SK-N-SH (cell line): ENCODE measurements at regions not wholly inside any gene's neighbourhood (a gene's known extent, or its start where the extent isn't known, plus 50 kb on each side); places are given as distances from the start of the nearest gene placed in this dataset.

Experiments
- CTCF ChIP-seq: fragments of 200-600 bp; sonication (generic); IDR thresholded peaks from 2 replicates; pipeline ENCODE4 v1.6.1; 2017; ENCODE audit warnings: antibody characterized with exemption, mild to moderate bottlenecking, moderate library complexity
- EP300 ChIP-seq, 2 experiments: IDR thresholded peaks; 2 replicates each; pipeline versions ENCODE4 v1.4.0 to v1.6.1; 2012; ENCODE audit warnings: borderline replicate concordance in 1 of 2, low read depth in 1 of 2, low read length in 1 of 2
- EZH2phosphoT487 ChIP-seq: fragments of 200-600 bp; sonication (generic); IDR thresholded peaks from 2 replicates; pipeline ENCODE4 v1.6.1; 2017; ENCODE audit warnings: low read depth, mixed run types, mild to moderate bottlenecking, antibody characterized with exemption, moderate library complexity, borderline replicate concordance
- FOXJ3 ChIP-seq: sonication (generic); formaldehyde crosslinking; IDR thresholded peaks from 2 replicates; pipeline ENCODE4 v1.5.1; 2020; ENCODE audit warnings: mild to moderate bottlenecking, missing genetic modification reagents
- GATA2 ChIP-seq: sonication (generic); formaldehyde crosslinking; IDR thresholded peaks from 2 replicates; pipeline ENCODE4 v1.5.0; 2020; ENCODE audit warnings: mild to moderate bottlenecking, missing genetic modification reagents
- MAX ChIP-seq: IDR thresholded peaks from 2 replicates; pipeline ENCODE4 v1.4.0; 2012; ENCODE audit warnings: low read depth
- MXI1 ChIP-seq: IDR thresholded peaks from 2 replicates; pipeline ENCODE4 v1.6.1; 2012; ENCODE audit warnings: mild to moderate bottlenecking, low read depth, low read length, improper control_type of control experiment
- NRF1 ChIP-seq: IDR thresholded peaks from 2 replicates; pipeline ENCODE4 v1.6.1; 2012; ENCODE audit warnings: low read depth, mild to moderate bottlenecking, low read length
- POLR2AphosphoS5 ChIP-seq: IDR thresholded peaks from 2 replicates; pipeline ENCODE4 v1.6.1; 2012; ENCODE audit warnings: low read depth, low read length
- RAD21 ChIP-seq: IDR thresholded peaks from 2 replicates; pipeline ENCODE4 v1.6.1; 2012; ENCODE audit warnings: mild to moderate bottlenecking, low read length
- SIN3A ChIP-seq: IDR thresholded peaks from 2 replicates; pipeline ENCODE4 v1.6.1; 2012; ENCODE audit warnings: low read depth, mild to moderate bottlenecking, low read length, moderate library complexity, borderline replicate concordance
- SMC3 ChIP-seq: IDR thresholded peaks from 2 replicates; pipeline ENCODE4 v1.6.1; 2012; ENCODE audit warnings: low read depth, low read length, improper control_type of control experiment
- USF1 ChIP-seq: IDR thresholded peaks from 2 replicates; pipeline ENCODE4 v1.4.0; 2012; ENCODE audit warnings: low read depth, borderline replicate concordance
- TF ChIP-seq, protein P1 (sequence below): IDR thresholded peaks from 2 replicates; pipeline ENCODE4 v1.6.1; 2012; ENCODE audit warnings: mild to moderate bottlenecking, low read depth, low read length, moderate library complexity

GRCh38 chr19:28884786-28885476, 328.0 kb downstream of the UQCRFS1 start:
- no peak for TF ChIP-seq EZH2phosphoT487
- TF ChIP-seq USF1 = no peak
- no peak for TF ChIP-seq CTCF
- TF ChIP-seq MXI1 = no peak
- no peak for TF ChIP-seq EP300 (IDR thresholded peaks at IDR 0.05; ENCODE audit: borderline replicate concordance in 1 of 2, low read depth in 1 of 2, low read length in 1 of 2)
- TF ChIP-seq GATA2 (CRISPR knock-in tag) = no peak
- no peak for TF ChIP-seq POLR2AphosphoS5
- TF ChIP-seq, protein P1, sequence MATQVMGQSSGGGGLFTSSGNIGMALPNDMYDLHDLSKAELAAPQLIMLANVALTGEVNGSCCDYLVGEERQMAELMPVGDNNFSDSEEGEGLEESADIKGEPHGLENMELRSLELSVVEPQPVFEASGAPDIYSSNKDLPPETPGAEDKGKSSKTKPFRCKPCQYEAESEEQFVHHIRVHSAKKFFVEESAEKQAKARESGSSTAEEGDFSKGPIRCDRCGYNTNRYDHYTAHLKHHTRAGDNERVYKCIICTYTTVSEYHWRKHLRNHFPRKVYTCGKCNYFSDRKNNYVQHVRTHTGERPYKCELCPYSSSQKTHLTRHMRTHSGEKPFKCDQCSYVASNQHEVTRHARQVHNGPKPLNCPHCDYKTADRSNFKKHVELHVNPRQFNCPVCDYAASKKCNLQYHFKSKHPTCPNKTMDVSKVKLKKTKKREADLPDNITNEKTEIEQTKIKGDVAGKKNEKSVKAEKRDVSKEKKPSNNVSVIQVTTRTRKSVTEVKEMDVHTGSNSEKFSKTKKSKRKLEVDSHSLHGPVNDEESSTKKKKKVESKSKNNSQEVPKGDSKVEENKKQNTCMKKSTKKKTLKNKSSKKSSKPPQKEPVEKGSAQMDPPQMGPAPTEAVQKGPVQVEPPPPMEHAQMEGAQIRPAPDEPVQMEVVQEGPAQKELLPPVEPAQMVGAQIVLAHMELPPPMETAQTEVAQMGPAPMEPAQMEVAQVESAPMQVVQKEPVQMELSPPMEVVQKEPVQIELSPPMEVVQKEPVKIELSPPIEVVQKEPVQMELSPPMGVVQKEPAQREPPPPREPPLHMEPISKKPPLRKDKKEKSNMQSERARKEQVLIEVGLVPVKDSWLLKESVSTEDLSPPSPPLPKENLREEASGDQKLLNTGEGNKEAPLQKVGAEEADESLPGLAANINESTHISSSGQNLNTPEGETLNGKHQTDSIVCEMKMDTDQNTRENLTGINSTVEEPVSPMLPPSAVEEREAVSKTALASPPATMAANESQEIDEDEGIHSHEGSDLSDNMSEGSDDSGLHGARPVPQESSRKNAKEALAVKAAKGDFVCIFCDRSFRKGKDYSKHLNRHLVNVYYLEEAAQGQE = no peak
- no peak for TF ChIP-seq MAX
- no peak for TF ChIP-seq SIN3A
- no peak for TF ChIP-seq FOXJ3
- no peak for TF ChIP-seq NRF1
- no peak for TF ChIP-seq SMC3
- TF ChIP-seq RAD21 = no peak
